CD14-positive monocyte (primary cell): ENCODE measurements at regions not wholly inside any gene's neighbourhood (a gene's known extent, or its start where the extent isn't known, plus 50 kb on each side); places are given as distances from the start of the nearest gene placed in this dataset.

Experiments used
- DNase-seq, 3 donors: peaks; one replicate each; pipeline ENCODE4 v3.0.0-alpha.2; 2011 to 2022
- H2AFZ ChIP-seq: 2 replicates; pipeline ENCODE4 v1.6.0; 2012; ENCODE audit warnings: mild to moderate bottlenecking, low read depth, low read length, inconsistent platforms; ENCODE audit not compliant: insufficient read depth, poor library complexity, severe bottlenecking
- H3K27ac ChIP-seq, 2 donors: 1 replicate in 1 of 2; 2 replicates in 1 of 2; pipeline ENCODE4 v1.5.1; 2012 to 2013; ENCODE audit warnings: low read length in 2 of 2, control low read depth in 1 of 2, inconsistent platforms in 1 of 2, low read depth in 1 of 2, mild to moderate bottlenecking in 1 of 2
- H3K27me3 ChIP-seq, 2 donors: one replicate each; pipeline versions ENCODE4 v1.6.0 to v1.6.1; 2011 to 2013; ENCODE audit warnings: low read length in 2 of 2; ENCODE audit not compliant: control insufficient read depth in 2 of 2, insufficient read depth in 2 of 2
- H3K36me3 ChIP-seq, 2 donors: replicated peaks in 1 of 2; 1 replicate in 1 of 2; 2 replicates in 1 of 2; pipeline versions ENCODE4 v1.5.1 to v1.6.1; 2012 to 2013; ENCODE audit warnings: low read length in 2 of 2, control low read depth in 1 of 2, inconsistent platforms in 1 of 2, mild to moderate bottlenecking in 1 of 2; ENCODE audit not compliant: insufficient read depth in 2 of 2, control insufficient read depth in 1 of 2
- H3K4me1 ChIP-seq, 2 donors: 1 replicate in 1 of 2; 2 replicates in 1 of 2; pipeline versions ENCODE4 v1.5.1 to v1.6.1; 2012 to 2013; ENCODE audit warnings: low read length in 2 of 2, control low read depth in 1 of 2, inconsistent platforms in 1 of 2, mild to moderate bottlenecking in 1 of 2, moderate library complexity in 1 of 2; ENCODE audit not compliant: insufficient read depth in 2 of 2, control insufficient read depth in 1 of 2
- H3K4me2 ChIP-seq: replicated peaks from 2 replicates; pipeline ENCODE3; 2012; ENCODE audit warnings: low read length, moderate library complexity, mild to moderate bottlenecking; ENCODE audit not compliant: poor library complexity, severe bottlenecking; ENCODE audit errors: extremely low read depth
- H3K4me3 ChIP-seq, 3 experiments: fragments of 200-600 bp in 1 of 3; sonication (generic) in 1 of 3; replicated peaks in 1 of 3; 1 replicate in 2 of 3; 2 replicates in 1 of 3; pipeline ENCODE4 v1.5.1; 2011 to 2013; ENCODE audit warnings: low read length in 3 of 3, mild to moderate bottlenecking in 3 of 3, control low read depth in 2 of 3, low read depth in 2 of 3, inconsistent platforms in 1 of 3, moderate library complexity in 1 of 3
- H3K79me2 ChIP-seq: 2 replicates; pipeline ENCODE4 v1.6.0; 2012; ENCODE audit warnings: mild to moderate bottlenecking, control low read depth, inconsistent platforms, low read length, moderate library complexity; ENCODE audit not compliant: insufficient read depth
- H3K9ac ChIP-seq: 2 replicates; pipeline ENCODE4 v1.6.0; 2017; ENCODE audit warnings: low read length, mild to moderate bottlenecking; ENCODE audit not compliant: insufficient read depth, poor library complexity, severe bottlenecking
- H3K9me3 ChIP-seq, 2 donors: replicated peaks in 1 of 2; 1 replicate in 1 of 2; 2 replicates in 1 of 2; pipeline versions ENCODE4 v1.5.1 to v1.6.1; 2012 to 2013; ENCODE audit warnings: low read length in 2 of 2, control low read depth in 1 of 2; ENCODE audit not compliant: control insufficient read depth in 1 of 2, insufficient read depth in 1 of 2
- H4K20me1 ChIP-seq: 2 replicates; pipeline ENCODE4 v1.6.0; 2012; ENCODE audit warnings: mild to moderate bottlenecking, low read length, control low read depth, moderate library complexity; ENCODE audit not compliant: insufficient read depth
- H3K27ac Mint-ChIP-seq, 7 donors: one replicate each; pipeline ENCODE4 v1.8.0; 2020; ENCODE audit warnings: mild to moderate bottlenecking in 7 of 7, mixed read lengths in 7 of 7, moderate library complexity in 6 of 7, inconsistent platforms in 2 of 7
- H3K27me3 Mint-ChIP-seq, 3 donors: one replicate each; pipeline ENCODE4 v1.8.0; 2021 to 2022; ENCODE audit warnings: low read depth in 3 of 3, mild to moderate bottlenecking in 3 of 3, mixed read lengths in 3 of 3, moderate library complexity in 3 of 3, inconsistent platforms in 1 of 3
- H3K36me3 Mint-ChIP-seq, 2 donors: one replicate each; pipeline ENCODE4 v1.8.0; 2020; ENCODE audit warnings: mixed read lengths in 2 of 2, inconsistent platforms in 1 of 2, mild to moderate bottlenecking in 1 of 2
- H3K4me1 Mint-ChIP-seq: one replicate; pipeline ENCODE4 v1.8.0; 2020; ENCODE audit warnings: mild to moderate bottlenecking, mixed read lengths
- H3K4me3 Mint-ChIP-seq, 2 donors: one replicate each; pipeline ENCODE4 v1.8.0; 2020; ENCODE audit warnings: mild to moderate bottlenecking in 2 of 2, mixed read lengths in 2 of 2, moderate library complexity in 1 of 2
- H3K9me3 Mint-ChIP-seq, 7 donors: one replicate each; pipeline ENCODE4 v1.8.0; 2020 to 2022; ENCODE audit warnings: mixed read lengths in 7 of 7, mild to moderate bottlenecking in 6 of 7, moderate library complexity in 6 of 7, inconsistent platforms in 2 of 7
- WGBS: methylation state at CpG from one replicate; pipeline ENCODE4 v1.1.5; 2013; ENCODE audit warnings: missing lambda C conversion rate; ENCODE audit not compliant: insufficient coverage; 5-methylcytosine and 5-hydroxymethylcytosine counted together
- intact Hi-C, 2 donors: fragments of 100-400 bp; cut with micrococcal nuclease; formaldehyde crosslinking; loops; one replicate each; pipeline versions ENCODE4 v1.15.0 to v1.15.1; 2023
- TF ChIP-seq, protein P1 (sequence below): fragments of 200-600 bp; IDR thresholded peaks from one replicate; pipeline ENCODE4 v1.8.0; 2022; ENCODE audit warnings: antibody characterized with exemption, mild to moderate bottlenecking

- no peak overlapping the region for H3K4me3 Mint-ChIP-seq
- H3K4me1 Mint-ChIP-seq: no peaks in the 10 kb centered on the region
- no peak overlapping the region for H3K9ac ChIP-seq
- H3K27me3 Mint-ChIP-seq: peaks cover 0 to 1% (median 1%) of the 10 kb centered on the region in 3 donors
- no peak overlapping the region for H3K4me2 ChIP-seq
- no peaks in the 10 kb centered on the region for H3K36me3 Mint-ChIP-seq
- H4K20me1 ChIP-seq: no peaks in the 10 kb centered on the region
- H3K9me3 Mint-ChIP-seq: peaks cover 0 to 2% (median 0%) of the 10 kb centered on the region in 7 donors
- H3K4me3 ChIP-seq: no peak overlapping the region
- H3K79me2 ChIP-seq: no peaks in the 10 kb centered on the region
- no peaks in the 10 kb centered on the region for H3K4me1 ChIP-seq
- intact Hi-C loops: no loop called here
- whole genome bisulfite sequencing: 89% methylated on average over 1 of the region's 1 CpG
- H3K9me3 ChIP-seq: no peaks in the 10 kb centered on the region
- no peak overlapping the region for H2AFZ ChIP-seq
- H3K27ac ChIP-seq: no peak overlapping the region
- no peaks in the 10 kb centered on the region for H3K36me3 ChIP-seq
- TF ChIP-seq, protein P1, sequence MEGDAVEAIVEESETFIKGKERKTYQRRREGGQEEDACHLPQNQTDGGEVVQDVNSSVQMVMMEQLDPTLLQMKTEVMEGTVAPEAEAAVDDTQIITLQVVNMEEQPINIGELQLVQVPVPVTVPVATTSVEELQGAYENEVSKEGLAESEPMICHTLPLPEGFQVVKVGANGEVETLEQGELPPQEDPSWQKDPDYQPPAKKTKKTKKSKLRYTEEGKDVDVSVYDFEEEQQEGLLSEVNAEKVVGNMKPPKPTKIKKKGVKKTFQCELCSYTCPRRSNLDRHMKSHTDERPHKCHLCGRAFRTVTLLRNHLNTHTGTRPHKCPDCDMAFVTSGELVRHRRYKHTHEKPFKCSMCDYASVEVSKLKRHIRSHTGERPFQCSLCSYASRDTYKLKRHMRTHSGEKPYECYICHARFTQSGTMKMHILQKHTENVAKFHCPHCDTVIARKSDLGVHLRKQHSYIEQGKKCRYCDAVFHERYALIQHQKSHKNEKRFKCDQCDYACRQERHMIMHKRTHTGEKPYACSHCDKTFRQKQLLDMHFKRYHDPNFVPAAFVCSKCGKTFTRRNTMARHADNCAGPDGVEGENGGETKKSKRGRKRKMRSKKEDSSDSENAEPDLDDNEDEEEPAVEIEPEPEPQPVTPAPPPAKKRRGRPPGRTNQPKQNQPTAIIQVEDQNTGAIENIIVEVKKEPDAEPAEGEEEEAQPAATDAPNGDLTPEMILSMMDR: no peak
- H3K27ac Mint-ChIP-seq: no peak overlapping the region
- DNase-seq: no peak
- H3K27me3 ChIP-seq: no peaks in the 10 kb centered on the region
These were observed 1760.4 kb upstream of the CELF4 start for GRCh38 chr18:39325973-39326372.

GRCh38 chr18:39319141-39319540 is 1753.5 kb upstream of the CELF4 start:
- Mint-ChIP-seq H3K4me3 (no peak overlapping the region), H3K4me1 (peaks cover 12% of the 10 kb centered on the region), H3K27me3 (no peaks in the 10 kb centered on the region), H3K27ac (no peak overlapping the region), H3K36me3 (no peaks in the 10 kb centered on the region), H3K9me3 (no peaks in the 10 kb centered on the region)
- no peak overlapping the region for H2AFZ ChIP-seq
- no peaks in the 10 kb centered on the region for H3K79me2 ChIP-seq
- no peaks in the 10 kb centered on the region for H3K36me3 ChIP-seq
- DNase-seq: no peak
- no peak overlapping the region for H3K4me3 ChIP-seq
- no peak overlapping the region for H3K9ac ChIP-seq
- H4K20me1 ChIP-seq: no peaks in the 10 kb centered on the region
- TF ChIP-seq, protein P1: no peak
- intact Hi-C loops: no loop called here
- peaks cover 0 to 5% of the 10 kb centered on the region in 2 donors for H3K4me1 ChIP-seq
- no peaks in the 10 kb centered on the region for H3K27me3 ChIP-seq
- no peak overlapping the region for H3K27ac ChIP-seq
- no peaks in the 10 kb centered on the region for H3K9me3 ChIP-seq
- H3K4me2 ChIP-seq: no peak overlapping the region
